K562 (cell line): ENCODE measurements at regions not wholly inside any gene's neighbourhood (a gene's known extent, or its start where the extent isn't known, plus 50 kb on each side); places are given as distances from the start of the nearest gene placed in this dataset.

ENCODE experiments used
- CTCF ChIP-seq, 3 experiments: IDR thresholded peaks in 2 of 3; conservative IDR thresholded peaks in 1 of 3; 2 replicates each; pipeline ENCODE4 v1.5.1; 2011 to 2012; ENCODE audit warnings: low read length in 3 of 3, mild to moderate bottlenecking in 3 of 3, control low read depth in 2 of 3, improper control_type of control experiment in 1 of 3, inconsistent platforms in 1 of 3, low read depth in 1 of 3, mixed read lengths in 1 of 3, moderate library complexity in 1 of 3; ENCODE audit not compliant: insufficient read depth in 2 of 3
- EGR1 ChIP-seq: fragments of 450-650 bp; conservative IDR thresholded peaks from 2 replicates; pipeline ENCODE4 v1.6.1; 2017; ENCODE audit warnings: mild to moderate bottlenecking
- ESRRA ChIP-seq: fragments of 450-650 bp; IDR thresholded peaks from 2 replicates; pipeline ENCODE4 v1.6.1; 2014; ENCODE audit warnings: low read depth, mild to moderate bottlenecking, moderate library complexity, borderline replicate concordance
- POLR2A ChIP-seq: fragments of 450-650 bp; conservative IDR thresholded peaks from 2 replicates; pipeline ENCODE4 v1.6.1; 2016
- POLR2AphosphoS2 ChIP-seq: IDR thresholded peaks from 2 replicates; pipeline ENCODE4 v1.6.1; 2012; ENCODE audit warnings: low read length, improper control_type of control experiment
- UBTF ChIP-seq, 2 experiments: IDR thresholded peaks; 2 replicates each; pipeline ENCODE4 v1.6.1; 2012; ENCODE audit warnings: improper control_type of control experiment in 2 of 2, low read depth in 2 of 2, low read length in 2 of 2, borderline replicate concordance in 1 of 2
- ZBTB34 ChIP-seq: fragments of 250-450 bp; sonication (Bioruptor Pico); IDR thresholded peaks from 2 replicates; pipeline ENCODE4 v1.8.0; 2021; ENCODE audit warnings: mild to moderate bottlenecking, moderate library complexity
- ZNF561 ChIP-seq: fragments of 450-650 bp; formaldehyde crosslinking; conservative IDR thresholded peaks from 2 replicates; pipeline ENCODE4 v1.4.0; 2020; ENCODE audit warnings: mild to moderate bottlenecking, moderate library complexity
- TF ChIP-seq, protein P1 (sequence below): sonication (generic); formaldehyde crosslinking; IDR thresholded peaks from 2 replicates; pipeline ENCODE4 v1.8.1; 2022; ENCODE audit warnings: missing genetic modification reagents
- TF ChIP-seq, protein P2 (sequence below): fragments of 450-650 bp; IDR thresholded peaks from 2 replicates; pipeline ENCODE4 v1.6.1; 2016; ENCODE audit warnings: mild to moderate bottlenecking, moderate library complexity
- TF ChIP-seq, protein P3 (sequence below): fragments of 450-650 bp; formaldehyde crosslinking; IDR thresholded peaks from 2 replicates; pipeline ENCODE4 v1.4.0; 2020; ENCODE audit warnings: mild to moderate bottlenecking, mixed read lengths

- no peak for TF ChIP-seq CTCF (IDR thresholded peaks at IDR 0.05 in 2 of 3, conservative IDR thresholded peaks at IDR 0.05 in 1 of 3; ENCODE audit: insufficient read depth in 2 of 3, low read depth in 1 of 3, low read length in 3 of 3)
- TF ChIP-seq, protein P1, sequence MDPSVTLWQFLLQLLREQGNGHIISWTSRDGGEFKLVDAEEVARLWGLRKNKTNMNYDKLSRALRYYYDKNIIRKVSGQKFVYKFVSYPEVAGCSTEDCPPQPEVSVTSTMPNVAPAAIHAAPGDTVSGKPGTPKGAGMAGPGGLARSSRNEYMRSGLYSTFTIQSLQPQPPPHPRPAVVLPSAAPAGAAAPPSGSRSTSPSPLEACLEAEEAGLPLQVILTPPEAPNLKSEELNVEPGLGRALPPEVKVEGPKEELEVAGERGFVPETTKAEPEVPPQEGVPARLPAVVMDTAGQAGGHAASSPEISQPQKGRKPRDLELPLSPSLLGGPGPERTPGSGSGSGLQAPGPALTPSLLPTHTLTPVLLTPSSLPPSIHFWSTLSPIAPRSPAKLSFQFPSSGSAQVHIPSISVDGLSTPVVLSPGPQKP = no peak
- no peak for TF ChIP-seq ESRRA
- TF ChIP-seq, protein P2, sequence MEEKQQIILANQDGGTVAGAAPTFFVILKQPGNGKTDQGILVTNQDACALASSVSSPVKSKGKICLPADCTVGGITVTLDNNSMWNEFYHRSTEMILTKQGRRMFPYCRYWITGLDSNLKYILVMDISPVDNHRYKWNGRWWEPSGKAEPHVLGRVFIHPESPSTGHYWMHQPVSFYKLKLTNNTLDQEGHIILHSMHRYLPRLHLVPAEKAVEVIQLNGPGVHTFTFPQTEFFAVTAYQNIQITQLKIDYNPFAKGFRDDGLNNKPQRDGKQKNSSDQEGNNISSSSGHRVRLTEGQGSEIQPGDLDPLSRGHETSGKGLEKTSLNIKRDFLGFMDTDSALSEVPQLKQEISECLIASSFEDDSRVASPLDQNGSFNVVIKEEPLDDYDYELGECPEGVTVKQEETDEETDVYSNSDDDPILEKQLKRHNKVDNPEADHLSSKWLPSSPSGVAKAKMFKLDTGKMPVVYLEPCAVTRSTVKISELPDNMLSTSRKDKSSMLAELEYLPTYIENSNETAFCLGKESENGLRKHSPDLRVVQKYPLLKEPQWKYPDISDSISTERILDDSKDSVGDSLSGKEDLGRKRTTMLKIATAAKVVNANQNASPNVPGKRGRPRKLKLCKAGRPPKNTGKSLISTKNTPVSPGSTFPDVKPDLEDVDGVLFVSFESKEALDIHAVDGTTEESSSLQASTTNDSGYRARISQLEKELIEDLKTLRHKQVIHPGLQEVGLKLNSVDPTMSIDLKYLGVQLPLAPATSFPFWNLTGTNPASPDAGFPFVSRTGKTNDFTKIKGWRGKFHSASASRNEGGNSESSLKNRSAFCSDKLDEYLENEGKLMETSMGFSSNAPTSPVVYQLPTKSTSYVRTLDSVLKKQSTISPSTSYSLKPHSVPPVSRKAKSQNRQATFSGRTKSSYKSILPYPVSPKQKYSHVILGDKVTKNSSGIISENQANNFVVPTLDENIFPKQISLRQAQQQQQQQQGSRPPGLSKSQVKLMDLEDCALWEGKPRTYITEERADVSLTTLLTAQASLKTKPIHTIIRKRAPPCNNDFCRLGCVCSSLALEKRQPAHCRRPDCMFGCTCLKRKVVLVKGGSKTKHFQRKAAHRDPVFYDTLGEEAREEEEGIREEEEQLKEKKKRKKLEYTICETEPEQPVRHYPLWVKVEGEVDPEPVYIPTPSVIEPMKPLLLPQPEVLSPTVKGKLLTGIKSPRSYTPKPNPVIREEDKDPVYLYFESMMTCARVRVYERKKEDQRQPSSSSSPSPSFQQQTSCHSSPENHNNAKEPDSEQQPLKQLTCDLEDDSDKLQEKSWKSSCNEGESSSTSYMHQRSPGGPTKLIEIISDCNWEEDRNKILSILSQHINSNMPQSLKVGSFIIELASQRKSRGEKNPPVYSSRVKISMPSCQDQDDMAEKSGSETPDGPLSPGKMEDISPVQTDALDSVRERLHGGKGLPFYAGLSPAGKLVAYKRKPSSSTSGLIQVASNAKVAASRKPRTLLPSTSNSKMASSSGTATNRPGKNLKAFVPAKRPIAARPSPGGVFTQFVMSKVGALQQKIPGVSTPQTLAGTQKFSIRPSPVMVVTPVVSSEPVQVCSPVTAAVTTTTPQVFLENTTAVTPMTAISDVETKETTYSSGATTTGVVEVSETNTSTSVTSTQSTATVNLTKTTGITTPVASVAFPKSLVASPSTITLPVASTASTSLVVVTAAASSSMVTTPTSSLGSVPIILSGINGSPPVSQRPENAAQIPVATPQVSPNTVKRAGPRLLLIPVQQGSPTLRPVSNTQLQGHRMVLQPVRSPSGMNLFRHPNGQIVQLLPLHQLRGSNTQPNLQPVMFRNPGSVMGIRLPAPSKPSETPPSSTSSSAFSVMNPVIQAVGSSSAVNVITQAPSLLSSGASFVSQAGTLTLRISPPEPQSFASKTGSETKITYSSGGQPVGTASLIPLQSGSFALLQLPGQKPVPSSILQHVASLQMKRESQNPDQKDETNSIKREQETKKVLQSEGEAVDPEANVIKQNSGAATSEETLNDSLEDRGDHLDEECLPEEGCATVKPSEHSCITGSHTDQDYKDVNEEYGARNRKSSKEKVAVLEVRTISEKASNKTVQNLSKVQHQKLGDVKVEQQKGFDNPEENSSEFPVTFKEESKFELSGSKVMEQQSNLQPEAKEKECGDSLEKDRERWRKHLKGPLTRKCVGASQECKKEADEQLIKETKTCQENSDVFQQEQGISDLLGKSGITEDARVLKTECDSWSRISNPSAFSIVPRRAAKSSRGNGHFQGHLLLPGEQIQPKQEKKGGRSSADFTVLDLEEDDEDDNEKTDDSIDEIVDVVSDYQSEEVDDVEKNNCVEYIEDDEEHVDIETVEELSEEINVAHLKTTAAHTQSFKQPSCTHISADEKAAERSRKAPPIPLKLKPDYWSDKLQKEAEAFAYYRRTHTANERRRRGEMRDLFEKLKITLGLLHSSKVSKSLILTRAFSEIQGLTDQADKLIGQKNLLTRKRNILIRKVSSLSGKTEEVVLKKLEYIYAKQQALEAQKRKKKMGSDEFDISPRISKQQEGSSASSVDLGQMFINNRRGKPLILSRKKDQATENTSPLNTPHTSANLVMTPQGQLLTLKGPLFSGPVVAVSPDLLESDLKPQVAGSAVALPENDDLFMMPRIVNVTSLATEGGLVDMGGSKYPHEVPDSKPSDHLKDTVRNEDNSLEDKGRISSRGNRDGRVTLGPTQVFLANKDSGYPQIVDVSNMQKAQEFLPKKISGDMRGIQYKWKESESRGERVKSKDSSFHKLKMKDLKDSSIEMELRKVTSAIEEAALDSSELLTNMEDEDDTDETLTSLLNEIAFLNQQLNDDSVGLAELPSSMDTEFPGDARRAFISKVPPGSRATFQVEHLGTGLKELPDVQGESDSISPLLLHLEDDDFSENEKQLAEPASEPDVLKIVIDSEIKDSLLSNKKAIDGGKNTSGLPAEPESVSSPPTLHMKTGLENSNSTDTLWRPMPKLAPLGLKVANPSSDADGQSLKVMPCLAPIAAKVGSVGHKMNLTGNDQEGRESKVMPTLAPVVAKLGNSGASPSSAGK = no peak
- TF ChIP-seq, protein P3, sequence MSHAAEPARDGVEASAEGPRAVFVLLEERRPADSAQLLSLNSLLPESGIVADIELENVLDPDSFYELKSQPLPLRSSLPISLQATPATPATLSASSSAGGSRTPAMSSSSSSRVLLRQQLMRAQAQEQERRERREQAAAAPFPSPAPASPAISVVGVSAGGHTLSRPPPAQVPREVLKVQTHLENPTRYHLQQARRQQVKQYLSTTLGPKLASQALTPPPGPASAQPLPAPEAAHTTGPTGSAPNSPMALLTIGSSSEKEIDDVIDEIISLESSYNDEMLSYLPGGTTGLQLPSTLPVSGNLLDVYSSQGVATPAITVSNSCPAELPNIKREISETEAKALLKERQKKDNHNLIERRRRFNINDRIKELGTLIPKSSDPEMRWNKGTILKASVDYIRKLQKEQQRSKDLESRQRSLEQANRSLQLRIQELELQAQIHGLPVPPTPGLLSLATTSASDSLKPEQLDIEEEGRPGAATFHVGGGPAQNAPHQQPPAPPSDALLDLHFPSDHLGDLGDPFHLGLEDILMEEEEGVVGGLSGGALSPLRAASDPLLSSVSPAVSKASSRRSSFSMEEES (CRISPR knock-in tag) = no peak
- TF ChIP-seq POLR2AphosphoS2 = no peak
- TF ChIP-seq ZBTB34 (CRISPR knock-in tag) = no peak
- no peak for TF ChIP-seq ZNF561 (CRISPR knock-in tag)
- no peak for TF ChIP-seq POLR2A
- TF ChIP-seq EGR1 = no peak
- TF ChIP-seq UBTF (IDR thresholded peaks at IDR 0.05; ENCODE audit: borderline replicate concordance in 1 of 2, low read depth in 2 of 2, low read length in 2 of 2) = no peak
These were observed 480.8 kb upstream of the CTNND2 start for GRCh38 chr5:12385095-12385494.
